NCI-H2081 treated with DMSO at 0.1 percent for 48 hours (cell line): ENCODE measurements at regions not wholly inside any gene's neighbourhood (a gene's known extent, or its start where the extent isn't known, plus 50 kb on each side); places are given as distances from the start of the nearest gene placed in this dataset.

ENCODE experiments used
- DNase-seq: peaks from one replicate; lab custom pipeline; 2025; lab: John Stamatoyannopoulos, UW

GRCh38 chr3:22476976-22477375, 726.0 kb upstream of the ZNF385D start:
- no peak for DNase-seq

- no peak for DNase-seq
Measured at GRCh38 chr3:22485954-22486353, 717.2 kb upstream of the UBE2E2 start.

DNA sequence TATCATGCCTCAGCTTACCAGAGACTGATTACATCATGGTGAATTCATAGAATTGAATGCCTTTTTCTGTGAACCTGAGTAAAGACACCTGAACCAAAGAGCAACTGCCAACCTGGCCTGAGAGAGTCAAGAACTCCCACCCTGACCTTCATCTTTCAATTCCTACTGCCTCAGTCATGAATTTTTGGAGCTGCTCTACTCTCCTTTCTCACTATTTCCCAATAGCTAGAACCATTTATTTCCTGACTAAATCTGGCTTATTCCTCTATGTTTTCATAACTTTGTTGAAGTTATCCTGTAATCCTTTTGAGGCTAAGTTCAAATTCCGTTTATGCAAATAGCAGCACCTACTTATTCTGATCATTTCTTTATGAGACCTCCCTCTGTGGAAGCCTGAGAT, 712.4 kb upstream of the UBE2E2 start:
- DNase-seq: no peak

DNA sequence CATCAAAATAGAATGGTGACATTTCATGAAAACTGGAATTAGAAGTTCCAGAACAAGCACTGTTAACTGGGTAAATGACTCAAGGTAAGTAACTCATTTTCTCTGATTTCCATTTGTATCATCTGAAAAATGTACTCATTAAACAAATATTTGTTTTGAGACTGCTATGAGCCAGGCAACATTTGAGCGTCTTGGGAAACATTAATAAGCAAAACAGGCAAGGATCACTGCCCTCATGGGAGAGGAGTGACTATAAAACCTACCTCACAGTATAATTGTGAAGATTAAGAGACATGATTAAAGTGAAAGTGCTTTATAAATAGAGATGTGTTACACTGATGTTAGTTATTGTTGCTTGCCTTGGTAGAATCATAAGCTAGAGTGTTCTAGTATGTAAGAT, 711.8 kb upstream of the UBE2E2 start:
- DNase-seq: no peak

GRCh38 chr3:22492342-22492741, 710.8 kb upstream of the UBE2E2 start:
- no peak for DNase-seq

- DNase-seq: no peak
Measured at GRCh38 chr3:22495241-22495640, 707.9 kb upstream of the UBE2E2 start.

DNA sequence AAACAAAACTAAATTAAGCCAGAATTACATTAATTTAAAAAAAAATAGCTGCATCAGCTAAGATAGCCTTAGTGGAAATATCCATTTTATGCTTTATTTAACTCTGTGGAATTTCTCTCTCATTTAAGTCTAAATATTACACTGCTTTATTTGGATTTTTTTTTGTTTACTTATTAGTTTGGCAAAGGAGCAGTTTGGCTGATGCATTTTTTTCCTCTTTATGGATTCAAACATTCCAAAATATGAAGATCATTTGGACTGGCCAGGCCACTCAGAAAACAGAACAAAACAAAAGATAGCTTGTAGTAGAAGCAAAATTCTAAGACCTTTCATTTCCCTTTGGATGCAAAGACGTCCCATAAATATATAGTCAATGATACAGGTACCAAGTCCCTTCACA, 707.3 kb upstream of the UBE2E2 start:
- no peak for DNase-seq

DNA sequence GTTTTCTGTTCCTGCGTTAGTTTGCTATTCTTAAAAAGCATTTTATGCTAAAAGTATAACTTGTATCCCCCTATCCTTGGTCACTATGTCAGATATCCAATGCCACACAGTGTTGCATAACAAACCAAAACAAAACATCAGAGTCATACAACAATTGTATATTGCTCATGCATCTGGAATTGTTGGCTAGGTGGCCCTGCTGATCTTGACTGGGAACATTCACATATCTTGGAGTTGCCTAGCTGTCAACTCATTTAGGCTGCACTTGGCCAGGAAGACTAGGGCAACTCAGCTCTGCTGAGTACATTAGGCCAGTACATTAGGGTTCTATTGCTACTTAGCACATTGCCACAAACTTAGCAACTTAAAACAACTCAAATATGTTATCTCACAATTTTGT, 706.5 kb upstream of the UBE2E2 start:
- DNase-seq: no peak

- DNase-seq: no peak
Measured at GRCh38 chr3:22506871-22507270, 696.3 kb upstream of the UBE2E2 start.

DNA sequence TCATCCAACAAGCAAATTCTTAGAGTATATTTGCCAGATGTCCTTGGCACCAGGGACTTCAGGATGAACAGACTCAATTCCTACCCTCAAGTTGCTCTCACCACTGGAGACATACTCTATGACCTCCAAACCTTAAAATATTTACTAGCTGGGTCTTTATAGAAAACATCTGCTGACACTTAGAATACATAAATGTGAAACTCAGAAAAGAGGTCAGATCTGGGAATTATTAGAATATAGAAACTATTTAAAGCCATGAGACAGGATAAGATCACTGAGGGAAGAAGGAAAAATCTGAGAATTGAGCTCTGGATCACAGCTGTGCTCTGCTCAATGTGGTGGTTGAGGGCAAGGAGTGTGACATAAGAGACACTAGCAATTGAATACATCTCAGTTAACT, 695.4 kb upstream of the UBE2E2 start:
- DNase-seq: no peak

DNA sequence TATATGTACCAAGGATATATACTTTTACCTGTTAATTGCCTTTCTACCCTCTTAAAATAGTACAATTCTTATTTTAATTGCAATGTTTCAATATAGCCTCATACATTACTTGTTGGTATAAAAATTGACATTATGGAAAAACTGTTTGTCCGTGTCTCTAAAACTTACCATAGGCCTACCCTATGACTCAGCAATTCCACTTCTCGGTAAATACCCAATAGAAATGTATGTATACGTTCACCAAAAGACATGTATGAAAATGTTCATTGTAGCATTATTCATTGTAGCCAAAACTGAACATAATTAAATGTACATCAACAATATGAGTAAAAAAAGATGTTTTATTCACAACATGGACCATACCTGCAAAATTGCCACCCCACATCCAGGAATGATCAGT, 679.2 kb upstream of the UBE2E2 start:
- DNase-seq: no peak

DNA sequence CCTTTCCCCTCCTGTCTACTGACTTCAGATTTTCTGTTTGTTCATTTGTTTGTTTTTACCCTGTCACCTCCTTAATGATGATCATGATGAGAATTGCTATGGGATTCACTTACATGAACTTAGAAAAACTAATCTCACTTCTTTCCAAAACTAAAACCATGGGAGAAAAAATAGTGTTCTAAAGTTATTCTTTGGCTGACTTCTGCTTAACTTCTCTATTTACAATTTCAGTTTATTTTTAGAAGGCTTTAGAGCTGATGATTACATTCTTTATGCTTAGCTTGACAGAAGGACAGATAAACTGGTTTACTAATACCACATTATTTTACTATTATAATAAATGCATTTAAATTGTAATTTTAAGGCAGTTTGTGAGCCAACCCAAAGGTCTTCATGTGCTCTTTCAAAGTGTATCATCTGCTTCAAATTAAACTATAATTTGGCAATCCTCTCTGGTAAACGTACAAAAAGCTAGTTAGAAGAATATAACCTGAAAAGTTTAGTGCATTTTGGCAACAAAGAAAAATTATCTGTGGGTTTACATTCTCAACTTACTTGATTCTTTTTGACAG, 676.8 kb upstream of the UBE2E2 start:
- DNase-seq: no peak

DNA sequence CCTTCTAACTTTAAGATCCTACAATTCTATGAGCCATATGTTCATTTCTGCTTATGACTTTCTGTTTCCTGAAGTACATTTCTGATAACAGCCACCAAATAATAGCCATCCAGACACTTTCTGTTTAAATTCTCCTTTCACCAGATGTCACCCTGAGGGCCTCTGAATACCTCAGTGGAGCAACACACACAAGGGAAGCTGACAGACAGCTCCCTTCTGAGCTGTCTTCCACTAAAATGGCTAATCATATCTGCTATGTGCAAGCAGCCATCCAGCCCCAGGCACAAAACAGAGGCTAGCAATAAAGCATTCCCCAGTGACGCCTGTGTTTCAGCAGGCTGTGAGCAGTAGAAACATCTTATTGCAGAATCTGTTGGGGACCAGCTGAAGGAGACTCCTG, 666.6 kb upstream of the UBE2E2 start:
- DNase-seq: no peak

DNA sequence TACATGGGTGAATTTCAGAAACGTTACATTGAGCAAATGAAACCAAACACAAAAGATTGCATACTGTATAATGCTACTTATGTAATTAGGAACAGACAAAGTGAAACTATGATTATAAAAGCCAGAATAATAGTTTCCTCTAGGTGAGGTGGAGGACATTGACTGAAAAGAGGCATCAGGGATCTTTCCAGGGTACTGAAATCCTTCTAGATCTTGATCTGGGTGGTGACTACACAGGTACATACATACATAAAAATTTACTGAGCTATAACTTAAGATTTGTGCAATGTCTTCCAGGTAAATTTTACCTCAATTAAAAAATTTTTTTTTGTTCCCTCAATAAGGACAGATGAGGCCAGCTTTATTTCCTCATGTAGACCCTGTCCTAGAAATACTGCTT, 665.6 kb upstream of the UBE2E2 start:
- no peak for DNase-seq

GRCh38 chr3:22542311-22542710, 660.8 kb upstream of the UBE2E2 start:
- DNase-seq: no peak

GRCh38 chr3:22555753-22556435, 647.2 kb upstream of the UBE2E2 start:
- no peak for DNase-seq

DNA sequence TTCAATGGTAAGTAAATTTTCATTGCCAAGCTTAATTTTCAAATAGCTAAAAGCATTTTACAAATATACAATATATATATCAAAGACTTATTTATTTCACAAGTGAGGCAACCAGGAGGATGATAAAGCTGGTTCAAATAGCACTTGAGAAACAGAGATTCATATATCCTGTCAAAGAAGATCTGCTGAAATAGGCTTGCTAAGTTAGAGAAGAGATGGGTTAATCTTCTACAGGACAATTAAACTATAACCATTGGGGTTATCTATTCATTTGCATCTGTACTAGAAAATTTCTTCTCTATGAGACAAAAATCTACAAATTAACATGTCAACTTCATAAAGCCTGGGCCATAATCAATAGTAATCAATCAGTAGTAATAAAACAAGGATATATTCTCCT, 637.7 kb upstream of the UBE2E2 start:
- DNase-seq: no peak

GRCh38 chr3:22568285-22568684, 634.8 kb upstream of the UBE2E2 start:
- no peak for DNase-seq

GRCh38 chr3:22569570-22569969, 633.6 kb upstream of the UBE2E2 start:
- no peak for DNase-seq

DNA sequence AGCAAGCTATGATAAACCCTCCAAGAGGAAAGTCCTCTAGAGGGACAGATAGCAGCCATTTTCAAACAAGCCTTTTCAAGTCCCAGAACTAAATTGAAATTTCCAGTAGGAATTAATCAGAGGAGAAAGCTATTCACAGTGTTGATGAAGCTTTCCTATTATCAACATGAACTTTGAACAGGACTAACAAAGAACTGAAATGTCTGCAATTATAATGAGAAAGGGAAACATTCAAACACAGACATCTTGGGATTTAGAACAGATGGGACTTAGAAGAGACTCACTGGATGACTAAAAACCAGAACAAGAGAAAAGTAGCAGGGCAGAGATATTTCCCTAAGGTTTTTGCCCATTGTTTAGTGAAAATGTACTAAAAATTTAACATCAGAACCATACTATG, 622.1 kb upstream of the UBE2E2 start:
- no peak for DNase-seq

DNA sequence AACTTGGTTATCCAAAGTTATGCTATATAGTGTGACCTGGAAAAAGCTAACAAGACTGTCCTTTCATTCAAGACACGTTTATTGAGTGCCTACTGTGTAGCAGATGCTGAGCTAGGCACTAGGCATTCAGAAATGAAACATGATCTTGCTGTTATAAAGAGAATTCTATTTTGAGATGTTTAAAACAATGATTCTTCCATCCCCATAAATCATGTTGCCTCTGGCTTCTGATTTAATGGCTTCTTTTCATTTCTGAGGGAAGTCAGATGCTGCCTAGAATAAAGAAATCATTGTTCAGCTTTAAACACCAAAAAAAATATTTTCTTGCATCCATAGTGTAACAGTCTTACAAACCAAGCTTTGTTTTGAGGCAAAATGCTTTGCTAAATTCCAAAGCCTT, 620.9 kb upstream of the UBE2E2 start:
- DNase-seq: no peak

DNA sequence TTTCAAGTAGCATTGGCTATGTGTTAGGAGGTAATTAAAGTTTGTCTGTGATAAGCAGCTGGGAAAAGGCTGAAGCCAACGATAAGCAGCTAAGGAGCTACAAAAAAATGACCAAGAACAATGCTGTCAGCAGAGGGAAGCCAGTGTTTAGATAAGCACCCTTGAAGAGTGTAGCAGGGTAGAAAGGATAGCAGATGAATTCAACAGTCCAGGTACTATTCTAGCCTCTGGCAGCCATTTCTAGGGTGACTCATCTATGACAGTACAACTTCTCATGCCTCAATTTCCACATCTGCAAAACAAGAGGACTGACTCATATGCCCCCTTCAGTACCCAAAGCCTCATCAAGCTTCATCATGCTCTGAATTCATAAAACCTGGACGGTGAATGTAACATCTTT, 617.6 kb upstream of the UBE2E2 start:
- DNase-seq: no peak

DNA sequence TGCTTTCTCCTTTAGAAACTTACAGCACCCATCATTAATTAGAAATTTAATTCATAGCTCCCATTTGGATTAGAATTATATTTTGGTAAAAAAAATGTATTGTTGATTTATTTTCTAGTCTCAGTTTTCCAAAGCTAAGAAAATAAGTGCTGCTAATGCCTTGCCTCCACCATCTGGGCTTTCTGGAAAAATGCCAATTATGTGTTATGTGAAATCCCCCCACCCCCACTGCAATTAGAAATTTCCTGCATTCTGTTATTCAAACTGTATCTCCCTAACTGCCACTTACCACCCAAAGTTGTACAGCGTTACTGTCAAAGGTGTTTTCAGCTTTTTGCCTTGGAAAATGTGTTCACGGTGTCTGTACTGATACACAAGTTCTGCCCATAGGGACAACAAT, 617.2 kb upstream of the UBE2E2 start:
- no peak for DNase-seq

DNA sequence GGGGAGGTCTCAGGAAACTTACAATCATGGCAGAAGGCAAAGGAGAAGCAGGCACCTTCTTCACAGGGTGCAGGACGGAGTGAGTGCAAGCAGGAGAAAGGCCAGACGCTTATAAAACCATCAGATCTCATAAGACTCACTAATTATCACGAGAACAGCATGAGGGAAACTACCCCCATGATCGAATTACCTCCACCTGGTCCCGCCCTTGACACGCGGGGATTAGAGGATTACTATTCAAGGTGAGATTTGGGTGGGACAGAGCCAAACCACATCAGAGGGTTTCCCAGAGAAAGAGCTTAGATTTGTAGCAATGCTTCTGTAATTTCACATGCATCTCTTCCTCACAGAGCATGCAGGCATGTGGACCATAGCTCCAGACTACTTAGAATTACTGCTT, 615.7 kb upstream of the UBE2E2 start:
- DNase-seq: no peak
